H9 (cell line): ENCODE measurements at regions not wholly inside any gene's neighbourhood (a gene's known extent, or its start where the extent isn't known, plus 50 kb on each side); places are given as distances from the start of the nearest gene placed in this dataset.

ENCODE experiments used
- DNase-seq: peaks from one replicate; pipeline ENCODE4 v3.0.0-alpha.2; 2017
- H2AFZ ChIP-seq: one replicate; pipeline ENCODE4 v1.6.1; 2013; ENCODE audit warnings: mild to moderate bottlenecking, low read length, control low read depth, moderate library complexity
- H2AK5ac ChIP-seq: 2 replicates; pipeline ENCODE4 v1.6.1; 2013; ENCODE audit warnings: low read length, control low read depth, mixed read lengths; ENCODE audit not compliant: insufficient read length
- H2BK120ac ChIP-seq: one replicate; pipeline ENCODE4 v1.6.1; 2013; ENCODE audit warnings: low read depth, mild to moderate bottlenecking, low read length, control low read depth, inconsistent platforms; ENCODE audit not compliant: poor library complexity, severe bottlenecking
- H2BK12ac ChIP-seq: 2 replicates; pipeline ENCODE4 v1.6.1; 2013; ENCODE audit warnings: low read length, control low read depth, mixed read lengths, low read depth; ENCODE audit not compliant: insufficient read length
- H2BK15ac ChIP-seq: 2 replicates; pipeline ENCODE4 v1.6.1; 2013; ENCODE audit warnings: low read depth, low read length, control low read depth
- H2BK20ac ChIP-seq: one replicate; pipeline ENCODE4 v1.6.1; 2013; ENCODE audit warnings: low read depth, mild to moderate bottlenecking, low read length, control low read depth, inconsistent platforms; ENCODE audit not compliant: poor library complexity, severe bottlenecking
- H2BK5ac ChIP-seq: 2 replicates; pipeline ENCODE4 v1.6.1; 2013; ENCODE audit warnings: low read length, control low read depth, mixed read lengths; ENCODE audit not compliant: insufficient read length
- H3K14ac ChIP-seq: 2 replicates; pipeline ENCODE4 v1.6.1; 2013; ENCODE audit warnings: low read length, control low read depth; ENCODE audit not compliant: insufficient read depth
- H3K18ac ChIP-seq: 2 replicates; pipeline ENCODE4 v1.6.1; 2013; ENCODE audit warnings: low read depth, mild to moderate bottlenecking, mixed read lengths, low read length, control low read depth; ENCODE audit not compliant: insufficient read length
- H3K23ac ChIP-seq: 2 replicates; pipeline ENCODE4 v1.6.1; 2013; ENCODE audit warnings: low read length, control low read depth, mixed read lengths, low read depth; ENCODE audit not compliant: insufficient read length
- H3K23me2 ChIP-seq: 2 replicates; pipeline ENCODE4 v1.6.1; 2013; ENCODE audit warnings: low read depth, mild to moderate bottlenecking, mixed read lengths, low read length, control low read depth; ENCODE audit not compliant: insufficient read length, poor library complexity, severe bottlenecking
- H3K27ac ChIP-seq: 2 replicates; pipeline ENCODE4 v1.5.1; 2013; ENCODE audit warnings: low read length, control low read depth, mixed read lengths, low read depth; ENCODE audit not compliant: insufficient read length
- H3K27me3 ChIP-seq: 2 replicates; pipeline ENCODE4 v1.6.1; 2013; ENCODE audit warnings: low read length, control low read depth, inconsistent platforms; ENCODE audit not compliant: insufficient read depth
- H3K4ac ChIP-seq: 2 replicates; pipeline ENCODE4 v1.6.1; 2013; ENCODE audit warnings: low read depth, mild to moderate bottlenecking, control low read depth, inconsistent platforms, low read length, moderate library complexity
- H3K4me1 ChIP-seq: 2 replicates; pipeline ENCODE4 v1.6.1; 2013; ENCODE audit warnings: low read length, control low read depth, inconsistent platforms; ENCODE audit not compliant: insufficient read depth
- H3K4me2 ChIP-seq: 2 replicates; pipeline ENCODE4 v1.6.1; 2013; ENCODE audit warnings: low read length, control low read depth, mixed read lengths; ENCODE audit not compliant: insufficient read length, insufficient read depth
- H3K56ac ChIP-seq: 2 replicates; pipeline ENCODE4 v1.6.1; 2013; ENCODE audit warnings: low read depth, mild to moderate bottlenecking, mixed read lengths, low read length, control low read depth; ENCODE audit not compliant: insufficient read length
- H3K79me1 ChIP-seq: 2 replicates; pipeline ENCODE4 v1.6.1; 2013; ENCODE audit warnings: low read depth, mild to moderate bottlenecking, moderate library complexity, low read length, control low read depth, inconsistent platforms; ENCODE audit not compliant: insufficient read depth, poor library complexity, severe bottlenecking
- H3K79me2 ChIP-seq: 2 replicates; pipeline ENCODE4 v1.6.1; 2013; ENCODE audit warnings: low read length, control low read depth, inconsistent platforms; ENCODE audit not compliant: insufficient read depth
- H3K9ac ChIP-seq: 2 replicates; pipeline ENCODE4 v1.6.1; 2013; ENCODE audit warnings: low read length, control low read depth, mixed read lengths; ENCODE audit not compliant: insufficient read length; ENCODE audit errors: extremely low read depth
- H3K9me3 ChIP-seq: one replicate; pipeline ENCODE4 v1.6.1; 2013; ENCODE audit warnings: low read depth, low read length, inconsistent platforms; ENCODE audit not compliant: control insufficient read depth
- H3T11ph ChIP-seq: one replicate; pipeline ENCODE4 v1.6.1; 2013; ENCODE audit warnings: mild to moderate bottlenecking, low read length, control low read depth, inconsistent platforms
- H4K20me1 ChIP-seq: one replicate; pipeline ENCODE4 v1.6.1; 2013; ENCODE audit not compliant: control insufficient read depth, insufficient read length, insufficient read depth
- H4K5ac ChIP-seq: 2 replicates; pipeline ENCODE4 v1.6.1; 2013; ENCODE audit warnings: low read depth, mild to moderate bottlenecking, mixed read lengths, low read length, control low read depth; ENCODE audit not compliant: insufficient read length
- H4K8ac ChIP-seq: replicated peaks from 2 replicates; pipeline ENCODE4 v1.6.1; 2013; ENCODE audit warnings: low read length, control low read depth, mixed read lengths, low read depth; ENCODE audit not compliant: insufficient read length
- H4K91ac ChIP-seq: 2 replicates; pipeline ENCODE4 v1.6.1; 2013; ENCODE audit warnings: low read depth, mild to moderate bottlenecking, moderate library complexity, mixed read lengths, low read length, control low read depth; ENCODE audit not compliant: insufficient read length
- H3K27ac Mint-ChIP-seq, 3 experiments: 2 replicates in 2 of 3; 3 replicates in 1 of 3; pipeline ENCODE4 v1.8.0; 2020 to 2021; ENCODE audit warnings: mixed read lengths in 3 of 3, mild to moderate bottlenecking in 1 of 3, moderate library complexity in 1 of 3
- H3K27me3 Mint-ChIP-seq: 2 replicates; pipeline ENCODE4 v1.8.0; 2021; ENCODE audit warnings: low read depth, mild to moderate bottlenecking, moderate library complexity, mixed read lengths
- H3K36me3 Mint-ChIP-seq, 3 experiments: 2 replicates in 2 of 3; 3 replicates in 1 of 3; pipeline ENCODE4 v1.8.0; 2020 to 2021; ENCODE audit warnings: low read depth in 3 of 3, mixed read lengths in 3 of 3; ENCODE audit not compliant: insufficient read depth in 1 of 3
- H3K4me1 Mint-ChIP-seq, 2 experiments: 2 replicates each; pipeline ENCODE4 v1.8.0; 2020; ENCODE audit warnings: mixed read lengths in 2 of 2
- H3K4me3 Mint-ChIP-seq, 2 experiments: 2 replicates in 1 of 2; 3 replicates in 1 of 2; pipeline ENCODE4 v1.8.0; 2020 to 2021; ENCODE audit warnings: mild to moderate bottlenecking in 2 of 2, mixed read lengths in 2 of 2, moderate library complexity in 1 of 2
- H3K9me3 Mint-ChIP-seq, 2 experiments: 2 replicates in 1 of 2; 3 replicates in 1 of 2; pipeline ENCODE4 v1.8.0; 2020; ENCODE audit warnings: mild to moderate bottlenecking in 2 of 2, mixed read lengths in 2 of 2, moderate library complexity in 1 of 2
- WGBS: extraction: QIAGEN DNeasy Blood & Tissue Kit; methylation state at CpG from one replicate; pipeline ENCODE4 v1.1.7; 2013; ENCODE audit warnings: missing lambda C conversion rate, low lambda C conversion rate, mixed read lengths; ENCODE audit not compliant: insufficient read length; ENCODE audit errors: extremely low coverage; 5-methylcytosine and 5-hydroxymethylcytosine counted together
- TF ChIP-seq, protein P1 (sequence below): fragments of 200-600 bp; sonication (generic); conservative IDR thresholded peaks from 3 replicates; pipeline ENCODE4 v1.8.0; 2021; ENCODE audit warnings: antibody characterized with exemption, mild to moderate bottlenecking

DNA sequence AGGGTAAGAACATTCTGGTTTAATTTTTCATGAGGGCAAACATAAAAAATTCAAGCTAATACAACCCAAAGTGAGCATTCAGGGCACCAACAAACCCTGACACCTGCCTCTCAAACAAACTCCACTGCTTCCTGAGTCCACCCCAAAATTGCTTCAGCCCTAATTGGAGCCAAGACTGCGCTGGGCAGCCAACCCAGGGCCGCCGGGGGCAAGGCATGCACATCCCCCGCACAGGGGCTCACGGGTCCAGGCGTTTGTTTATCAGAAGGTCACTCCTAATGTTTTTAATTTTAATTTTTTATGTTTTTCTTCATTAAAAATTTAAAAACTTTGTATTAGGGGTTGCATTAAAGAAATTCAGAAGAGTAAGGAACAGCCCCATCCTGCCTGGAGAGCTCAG, 459.1 kb upstream of the CDH4 start:
- Histone ChIP-seq H3K79me2 (no peaks in the 10 kb centered on the region), H3T11ph (no peak overlapping the region), H3K56ac (no peak overlapping the region), H2AK5ac (no peak overlapping the region), H4K20me1 (no peaks in the 10 kb centered on the region), H3K4me2 (no peak overlapping the region), H3K18ac (no peak overlapping the region), H4K91ac (no peak overlapping the region), H2BK5ac (no peak overlapping the region), H3K4me1 (no peaks in the 10 kb centered on the region; the same call in 1 of the 2 replicates), H3K79me1 (no peaks in the 10 kb centered on the region), H2AFZ (no peak overlapping the region), H2BK12ac (no peak overlapping the region), H2BK15ac (no peak overlapping the region), H3K23ac (no peak overlapping the region), H3K9ac (no peak overlapping the region), H3K4ac (no peak overlapping the region), H3K27me3 (no peaks in the 10 kb centered on the region), H2BK20ac (no peak overlapping the region), H3K27ac (no peak overlapping the region), H4K5ac (no peak overlapping the region), H3K14ac (no peak overlapping the region), H4K8ac (no peak overlapping the region), H2BK120ac (no peak overlapping the region), H3K23me2 (no peaks in the 10 kb centered on the region), H3K9me3 (no peaks in the 10 kb centered on the region)
- peaks cover 0 to 4% (median 0%) of the 10 kb centered on the region in 3 experiments; a peak in 3 of 7 replicates for H3K36me3 Mint-ChIP-seq
- H3K27me3 Mint-ChIP-seq: peaks cover 27% of the 10 kb centered on the region
- WGBS: no CpG with 5 or more reads among the region's 6 CpGs
- no peak overlapping the region for H3K4me3 Mint-ChIP-seq
- no peak for DNase-seq
- peaks cover 0 to 7% of the 10 kb centered on the region in 2 experiments; a peak in 4 of 5 replicates for H3K9me3 Mint-ChIP-seq
- H3K27ac Mint-ChIP-seq: no peak overlapping the region; a peak in 1 of 7 replicates
- H3K4me1 Mint-ChIP-seq: peaks cover 20 to 25% of the 10 kb centered on the region in 2 experiments
- TF ChIP-seq, protein P1, sequence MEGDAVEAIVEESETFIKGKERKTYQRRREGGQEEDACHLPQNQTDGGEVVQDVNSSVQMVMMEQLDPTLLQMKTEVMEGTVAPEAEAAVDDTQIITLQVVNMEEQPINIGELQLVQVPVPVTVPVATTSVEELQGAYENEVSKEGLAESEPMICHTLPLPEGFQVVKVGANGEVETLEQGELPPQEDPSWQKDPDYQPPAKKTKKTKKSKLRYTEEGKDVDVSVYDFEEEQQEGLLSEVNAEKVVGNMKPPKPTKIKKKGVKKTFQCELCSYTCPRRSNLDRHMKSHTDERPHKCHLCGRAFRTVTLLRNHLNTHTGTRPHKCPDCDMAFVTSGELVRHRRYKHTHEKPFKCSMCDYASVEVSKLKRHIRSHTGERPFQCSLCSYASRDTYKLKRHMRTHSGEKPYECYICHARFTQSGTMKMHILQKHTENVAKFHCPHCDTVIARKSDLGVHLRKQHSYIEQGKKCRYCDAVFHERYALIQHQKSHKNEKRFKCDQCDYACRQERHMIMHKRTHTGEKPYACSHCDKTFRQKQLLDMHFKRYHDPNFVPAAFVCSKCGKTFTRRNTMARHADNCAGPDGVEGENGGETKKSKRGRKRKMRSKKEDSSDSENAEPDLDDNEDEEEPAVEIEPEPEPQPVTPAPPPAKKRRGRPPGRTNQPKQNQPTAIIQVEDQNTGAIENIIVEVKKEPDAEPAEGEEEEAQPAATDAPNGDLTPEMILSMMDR: no peak
